Fibroblast of skin of scalp (primary cell): ENCODE measurements at regions not wholly inside any gene's neighbourhood (a gene's known extent, or its start where the extent isn't known, plus 50 kb on each side); places are given as distances from the start of the nearest gene placed in this dataset.
"Not testable (repeated sequence)": the region's sequence is repeated elsewhere in the genome, so short reads cannot be mapped to it uniquely, and the experiment has no call there.

ENCODE experiments used
- DNase-seq: peaks from one replicate; pipeline ENCODE4 v3.0.0-alpha.2; 2013

- DNase-seq, result no peak
Observed at GRCh38 chr12:127445581-127446139, 821.3 kb upstream of the TMEM132C start.

DNA sequence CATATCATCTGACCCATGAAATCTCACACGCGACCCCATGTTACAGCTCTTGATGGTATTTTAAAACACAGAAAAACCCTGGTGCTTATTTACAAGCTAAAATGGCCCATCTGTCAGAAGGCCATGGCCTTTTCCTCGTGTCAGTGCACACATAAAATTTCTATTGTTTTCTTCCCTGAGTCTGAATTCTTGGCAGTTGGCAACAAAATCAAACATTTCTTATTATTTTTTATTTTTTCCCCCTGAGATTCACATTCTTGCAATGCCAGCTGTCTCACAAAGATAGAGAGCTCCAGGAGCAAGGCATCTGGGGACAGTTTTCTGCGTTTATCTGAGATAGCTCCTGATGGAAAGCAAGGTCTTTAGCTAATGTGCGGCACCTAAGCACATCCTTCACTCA lies 818.1 kb upstream of the TMEM132C start:
- DNase-seq, result no peak

DNA sequence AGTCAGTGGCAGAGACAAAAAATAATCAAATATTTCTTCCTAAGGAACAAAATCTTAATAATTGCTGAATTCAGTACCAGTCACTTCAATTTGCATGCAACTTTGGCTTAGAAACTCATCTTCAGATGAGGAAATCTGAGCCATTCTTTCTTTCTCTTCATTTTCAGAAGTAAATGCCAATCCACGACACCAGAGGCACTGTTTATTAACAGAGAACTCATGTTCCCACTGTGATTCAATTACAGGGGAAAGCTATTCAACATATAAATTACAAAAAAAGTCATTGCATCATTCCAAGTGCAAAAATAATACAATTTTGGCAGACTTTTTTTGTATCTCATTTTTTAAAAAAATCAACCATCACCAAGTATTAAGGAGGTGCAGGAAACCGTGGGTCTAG lies 816.1 kb upstream of the TMEM132C start:
- DNase-seq, result no peak

DNA sequence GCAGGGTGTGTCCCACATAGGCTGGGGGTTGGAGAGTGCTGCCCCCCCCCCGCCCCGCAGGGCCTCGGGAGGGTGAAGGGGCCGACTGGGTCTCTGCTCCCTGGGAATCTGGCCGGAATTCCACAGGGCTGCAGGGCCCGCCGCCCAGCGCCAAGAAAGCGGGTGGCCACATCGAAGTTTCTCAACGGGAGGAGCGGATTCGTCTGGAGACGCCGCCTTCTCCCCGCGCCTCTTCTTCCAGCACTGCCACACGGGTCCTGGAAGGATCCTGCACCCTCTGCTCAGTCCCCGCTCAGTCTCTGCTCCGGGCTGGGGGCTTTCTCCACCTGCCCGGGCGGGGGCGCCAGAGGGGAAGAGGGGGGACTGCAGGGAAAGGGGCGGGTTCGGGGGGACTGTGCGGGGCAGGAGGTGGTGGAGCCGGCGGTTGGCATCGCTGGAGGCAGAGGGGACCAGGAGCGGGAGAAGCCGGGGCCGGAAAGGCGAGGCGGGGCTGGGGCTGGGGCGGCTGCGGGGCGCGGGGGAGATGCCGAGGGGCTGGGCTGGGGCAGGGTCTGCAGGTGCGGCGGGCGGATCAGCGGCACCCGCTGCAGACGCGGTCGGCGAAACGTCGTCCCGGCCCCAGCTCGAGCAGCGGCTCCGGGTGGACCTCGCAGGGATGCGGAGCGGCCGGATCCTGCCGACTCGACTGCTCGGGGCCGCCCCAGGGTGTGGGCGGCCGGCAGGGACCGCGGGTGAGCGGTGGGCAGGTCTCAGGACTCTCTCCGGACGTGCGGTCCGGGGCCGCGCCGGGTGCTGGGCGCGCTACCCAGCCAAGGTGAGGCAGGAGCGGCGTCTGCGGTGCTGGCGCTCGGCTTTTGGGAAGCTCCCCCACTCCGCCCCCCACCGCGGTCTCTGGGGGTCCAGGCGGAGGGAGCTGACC lies 811.4 kb upstream of the TMEM132C start:
- DNase-seq, result no peak

DNA sequence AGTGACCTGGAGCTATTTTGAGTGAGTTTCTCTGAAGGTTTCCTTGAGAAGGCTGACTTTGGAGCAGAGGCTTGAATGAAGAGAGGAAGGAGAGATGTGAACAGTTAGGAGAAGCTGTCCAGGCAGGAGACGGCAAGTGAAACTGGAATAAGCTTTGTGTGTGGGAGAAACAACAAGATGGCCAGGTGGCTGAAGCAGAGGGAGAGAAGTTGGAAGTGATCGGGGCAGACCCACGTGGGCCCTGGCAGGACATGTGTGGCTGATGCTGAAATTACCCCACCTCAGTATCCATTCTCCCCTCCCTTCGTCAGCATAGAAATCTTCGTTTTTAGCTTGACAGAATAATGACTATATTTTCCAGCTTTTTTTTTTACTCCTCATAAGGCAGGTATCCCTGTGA lies 809.2 kb upstream of the TMEM132C start:
- DNase-seq, result no peak

DNA sequence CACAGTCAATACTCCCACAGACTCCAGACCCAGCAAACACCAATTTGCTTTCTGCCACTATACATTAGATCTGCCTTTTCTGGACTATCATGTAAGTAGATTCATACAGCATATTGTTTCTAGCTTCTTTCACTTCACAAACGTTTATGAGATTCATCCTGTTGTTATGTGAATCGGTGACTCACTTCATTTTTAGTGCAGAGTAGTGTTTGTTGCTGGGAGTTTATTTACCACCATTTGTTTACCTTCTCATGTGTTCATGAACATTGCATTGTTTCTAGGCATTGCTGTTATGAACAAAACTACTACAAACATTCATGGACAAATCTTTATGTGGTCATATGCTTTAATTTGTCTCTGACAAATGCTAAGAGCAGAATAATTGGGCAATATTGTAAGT lies 807.8 kb upstream of the TMEM132C start:
- no peak for DNase-seq

DNA sequence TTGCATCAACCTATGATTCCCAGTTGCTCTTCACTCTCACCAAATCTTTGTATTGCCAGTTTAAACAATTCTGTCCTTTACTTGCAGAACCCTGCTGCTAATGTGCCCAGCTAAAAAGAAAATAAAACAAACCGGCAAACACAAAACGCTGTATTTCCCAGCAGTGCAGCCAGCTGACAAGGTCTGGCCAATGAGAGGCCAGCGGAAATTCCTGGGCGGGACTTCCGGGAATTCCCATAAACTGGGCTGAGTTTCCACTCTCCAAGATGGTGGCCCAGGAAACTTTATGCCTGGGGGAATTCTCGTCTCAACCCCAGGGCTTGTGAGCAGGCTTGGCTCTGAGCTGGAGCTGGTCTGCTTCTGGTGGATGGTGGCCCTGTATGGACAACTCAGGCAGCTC lies 807.3 kb upstream of the TMEM132C start:
- DNase-seq, result no peak

DNA sequence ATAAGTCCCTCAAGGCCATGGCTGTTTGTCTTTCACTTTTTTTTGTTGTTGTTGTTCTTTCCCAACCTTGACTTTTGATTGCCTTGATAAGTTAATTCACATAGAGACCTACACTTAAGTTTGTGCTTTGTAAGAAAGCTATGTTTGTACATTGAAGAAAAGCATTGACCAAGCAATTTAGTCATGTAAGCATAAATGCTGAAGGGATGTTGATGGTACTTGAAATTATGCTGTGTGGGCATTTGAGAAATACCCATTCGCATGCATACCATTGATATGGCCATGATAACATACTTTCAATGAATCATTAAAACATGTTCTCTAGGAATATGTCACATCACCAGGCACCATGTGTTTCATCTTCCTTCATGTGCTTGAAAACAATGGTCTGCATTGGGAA lies 803.7 kb upstream of the TMEM132C start:
- DNase-seq, result no peak

- DNase-seq, result no peak
Observed at GRCh38 chr12:127469331-127469730, 797.6 kb upstream of the TMEM132C start.

- DNase-seq, result no peak
Observed at GRCh38 chr12:127473766-127474165, 793.2 kb upstream of the TMEM132C start.

- peak; percentile 66 for DNase-seq
Observed at GRCh38 chr12:127479256-127479655, 787.7 kb upstream of the TMEM132C start.

DNA sequence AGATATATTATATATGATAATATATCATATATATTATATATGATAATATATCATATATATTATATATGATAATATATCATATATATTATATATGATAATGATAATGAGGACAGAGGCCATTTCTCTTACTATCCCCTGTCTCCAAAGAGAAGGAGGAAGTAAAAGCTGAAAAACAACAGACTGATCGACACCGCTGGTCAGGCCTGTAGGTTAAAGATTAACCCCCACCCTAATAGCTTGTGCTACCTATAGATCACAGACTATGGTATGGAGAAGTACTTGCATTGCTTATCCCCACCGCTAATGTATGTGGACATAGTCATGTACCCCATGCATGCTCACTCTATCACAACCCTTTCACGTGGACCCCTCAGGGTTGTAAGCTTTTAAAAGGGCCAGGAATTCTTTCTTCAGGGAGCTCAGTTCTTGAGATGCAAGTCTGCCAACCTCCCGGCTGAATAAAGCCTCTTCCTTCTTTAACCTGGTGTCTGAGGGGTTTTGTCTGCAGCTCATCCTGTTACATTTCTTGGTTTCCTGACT lies 786.1 kb upstream of the TMEM132C start:
- no peak for DNase-seq

DNA sequence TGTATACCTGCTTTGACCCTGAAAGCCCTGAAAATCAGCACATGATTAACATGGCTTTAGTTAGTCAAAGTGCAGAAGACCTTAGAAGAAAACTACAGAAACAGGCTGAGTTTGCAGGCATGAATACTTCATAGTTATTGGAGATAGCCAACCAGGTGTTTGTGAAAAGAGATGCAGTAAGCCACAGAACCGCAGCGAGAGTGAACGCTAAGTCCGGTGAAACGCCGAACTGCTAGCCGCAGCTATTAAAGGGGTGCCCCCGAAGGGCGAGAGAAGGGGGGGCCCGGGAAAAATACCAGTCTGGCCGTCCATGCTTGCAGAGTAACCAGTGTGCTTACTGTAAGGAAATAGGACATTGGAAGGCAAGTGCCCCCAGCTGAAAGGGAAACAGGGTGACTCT lies 784.0 kb upstream of the TMEM132C start:
- DNase-seq, result no peak

- peak; percentile 90 for DNase-seq
Observed at GRCh38 chr12:127485528-127485927, 781.4 kb upstream of the TMEM132C start.

GRCh38 chr12:127487031-127487430 lies 779.9 kb upstream of the TMEM132C start:
- DNase-seq, result no peak

GRCh38 chr12:127489061-127489460 lies 777.9 kb upstream of the TMEM132C start:
- DNase-seq, result no peak

DNA sequence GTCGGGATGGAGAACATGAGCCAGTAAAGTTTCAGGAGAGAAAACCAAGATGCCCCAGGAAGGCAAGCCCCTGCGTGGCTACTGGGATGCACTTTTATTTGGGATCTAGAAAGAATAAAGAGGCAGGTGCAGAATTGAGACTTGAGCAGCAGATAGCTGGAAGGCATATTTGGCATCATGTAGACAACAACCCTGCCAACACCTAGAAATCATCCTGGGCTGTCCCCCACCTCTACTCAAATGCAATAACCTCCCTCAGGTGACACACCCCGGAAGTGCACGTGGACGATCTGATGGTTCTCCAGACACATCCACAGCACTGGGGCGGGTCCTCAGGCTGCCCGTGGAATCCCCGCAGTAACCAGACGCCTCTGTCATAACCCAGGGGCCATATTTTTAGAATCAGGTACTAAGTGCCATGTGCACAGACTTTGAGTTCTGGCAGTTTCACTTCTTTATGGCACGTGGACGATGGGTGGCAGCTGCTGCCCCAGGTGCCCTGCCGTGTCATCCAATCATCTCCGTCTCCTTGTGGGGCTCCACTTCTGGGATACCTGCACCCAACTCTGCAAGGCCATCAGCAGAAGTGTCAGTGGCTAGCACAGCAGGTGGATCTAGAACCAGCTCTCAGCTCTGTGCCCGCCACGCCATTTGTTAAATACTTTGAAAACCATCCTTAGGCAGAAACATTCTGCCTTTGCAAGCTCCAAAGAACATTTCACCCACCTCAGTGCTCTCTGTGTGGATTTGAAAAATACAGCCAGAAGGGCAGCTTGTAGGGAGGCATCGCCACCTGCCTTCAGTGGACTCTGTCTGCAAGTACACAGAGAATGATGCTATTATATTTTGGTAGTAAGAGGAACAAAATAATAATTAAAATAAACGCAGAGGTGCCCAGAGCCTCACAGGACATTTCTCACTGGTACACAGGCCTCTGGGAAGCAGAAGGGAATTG lies 771.7 kb upstream of the TMEM132C start:
- no peak for DNase-seq

- DNase-seq, result no peak
Observed at GRCh38 chr12:127496255-127496654, 770.7 kb upstream of the TMEM132C start.

GRCh38 chr12:127500512-127501035 lies 766.4 kb upstream of the TMEM132C start:
- peak; percentile 14 for DNase-seq

DNA sequence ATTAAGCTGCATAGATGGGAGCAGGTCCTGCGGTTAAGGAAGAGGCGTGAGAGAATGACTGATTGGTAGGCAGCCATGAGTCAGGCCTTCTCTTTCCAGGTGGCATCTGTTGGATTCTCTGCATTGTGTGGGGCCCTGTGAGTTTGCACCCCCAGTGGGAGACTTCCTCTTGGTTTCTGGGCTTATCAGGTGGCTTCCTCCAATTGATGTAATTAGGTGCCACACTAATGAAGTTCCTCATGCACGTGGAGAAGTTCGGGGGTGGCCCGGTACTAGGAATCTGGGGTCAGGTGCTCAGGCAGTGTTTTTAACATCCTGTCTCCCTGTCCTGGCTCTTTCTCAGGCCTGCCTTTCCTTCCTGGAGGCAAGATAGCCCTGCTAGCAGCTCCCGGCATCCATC lies 765.1 kb upstream of the TMEM132C start:
- DNase-seq, result no peak

DNA sequence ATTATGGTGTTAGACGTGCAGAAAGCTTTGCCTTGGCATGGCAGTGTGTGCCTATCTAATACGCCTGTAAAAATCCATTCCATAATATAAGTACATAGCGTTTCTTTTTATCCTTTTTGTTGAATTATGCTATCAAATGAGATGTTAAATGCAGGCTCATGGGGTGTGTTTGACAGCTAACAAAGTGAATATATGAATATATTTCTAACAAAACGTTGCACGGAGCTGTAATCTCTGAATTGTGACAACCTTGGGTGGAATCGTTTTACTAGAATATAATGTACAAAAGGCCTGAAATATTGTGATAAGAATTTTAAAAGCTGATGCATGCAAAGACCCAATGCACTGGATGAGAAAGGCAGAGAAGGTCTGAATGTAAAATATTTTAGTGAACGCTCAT lies 763.7 kb upstream of the TMEM132C start:
- no peak for DNase-seq

- DNase-seq, result not testable (repeated sequence)
Observed at GRCh38 chr12:127503996-127504395, 763.0 kb upstream of the TMEM132C start.

GRCh38 chr12:127504874-127505273 lies 762.1 kb upstream of the TMEM132C start:
- no peak for DNase-seq
